HEK293T (cell line): ENCODE measurements at regions not wholly inside any gene's neighbourhood (a gene's known extent, or its start where the extent isn't known, plus 50 kb on each side); places are given as distances from the start of the nearest gene placed in this dataset.

Experiments
- CTCF ChIA-PET: fragments of 350-600 bp; formaldehyde crosslinking; extraction: SDS; loops from one replicate; lab custom pipeline; 2021; ENCODE audit warnings: antibody characterized with exemption, inconsistent platforms; lab: Yijun Ruan, JAX
- POLR2A ChIA-PET: fragments of 350-600 bp; formaldehyde crosslinking; extraction: SDS; loops from one replicate; lab custom pipeline; 2020; ENCODE audit warnings: antibody characterized with exemption, inconsistent platforms; lab: Yijun Ruan, JAX
- DNase-seq: peaks from one replicate; pipeline ENCODE4 v3.0.0; 2012; ENCODE audit warnings: mixed read lengths; ENCODE audit errors: extremely low spot score
- ARNT ChIP-seq: fragments of 450-650 bp; IDR thresholded peaks from 2 replicates; pipeline ENCODE4 v1.6.1; 2017; ENCODE audit warnings: mild to moderate bottlenecking
- BHLHE40 ChIP-seq: fragments of 450-650 bp; IDR thresholded peaks from 2 replicates; pipeline ENCODE4 v1.6.1; 2016; ENCODE audit warnings: mild to moderate bottlenecking, moderate library complexity, borderline replicate concordance
- CTBP1 ChIP-seq: fragments of 450-650 bp; IDR thresholded peaks from 2 replicates; pipeline ENCODE4 v1.6.1; 2016; ENCODE audit warnings: borderline replicate concordance
- ELF4 ChIP-seq: fragments of 450-650 bp; IDR thresholded peaks from 2 replicates; pipeline ENCODE4 v1.6.1; 2017; ENCODE audit warnings: antibody characterized with exemption
- FOXA1 ChIP-seq: fragments of 450-650 bp; IDR thresholded peaks from 2 replicates; pipeline ENCODE4 v1.6.1; 2016; ENCODE audit warnings: mild to moderate bottlenecking
- FOXK2 ChIP-seq: fragments of 450-650 bp; IDR thresholded peaks from 2 replicates; pipeline ENCODE4 v1.6.1; 2016; ENCODE audit warnings: mild to moderate bottlenecking
- FOXM1 ChIP-seq: fragments of 450-650 bp; IDR thresholded peaks from 2 replicates; pipeline ENCODE4 v1.6.1; 2017; ENCODE audit warnings: mild to moderate bottlenecking, borderline replicate concordance
- HDGF ChIP-seq: fragments of 450-650 bp; IDR thresholded peaks from 2 replicates; pipeline ENCODE4 v1.6.1; 2017; ENCODE audit warnings: antibody characterized with exemption, borderline replicate concordance
- L3MBTL2 ChIP-seq: fragments of 450-650 bp; conservative IDR thresholded peaks from 2 replicates; pipeline ENCODE4 v1.6.1; 2016; ENCODE audit warnings: mild to moderate bottlenecking
- LEF1 ChIP-seq: fragments of 450-650 bp; IDR thresholded peaks from 2 replicates; pipeline ENCODE4 v1.6.1; 2017; ENCODE audit warnings: mild to moderate bottlenecking, borderline replicate concordance
- NFRKB ChIP-seq: fragments of 450-650 bp; IDR thresholded peaks from 2 replicates; pipeline ENCODE4 v1.6.1; 2016; ENCODE audit warnings: mild to moderate bottlenecking, moderate library complexity
- PKNOX1 ChIP-seq: fragments of 450-650 bp; IDR thresholded peaks from 2 replicates; pipeline ENCODE4 v1.6.1; 2016
- SP1 ChIP-seq: fragments of 450-650 bp; IDR thresholded peaks from 2 replicates; pipeline ENCODE4 v1.6.1; 2017
- SUZ12 ChIP-seq: fragments of 450-650 bp; IDR thresholded peaks from 2 replicates; pipeline ENCODE4 v1.6.1; 2016; ENCODE audit warnings: mild to moderate bottlenecking
- TARDBP ChIP-seq: fragments of 450-650 bp; IDR thresholded peaks from 2 replicates; pipeline ENCODE4 v1.6.1; 2016
- ZNF384 ChIP-seq: fragments of 450-650 bp; IDR thresholded peaks from 2 replicates; pipeline ENCODE4 v1.6.1; 2016

GRCh38 chr12:91594715-91595114 is 412.1 kb upstream of the DCN start:
- CTCF ChIA-PET, result interaction anchor here (0.6 kb wide), 1 partner anchor 1013 kb away, joined by 3 read pairs; no protein-coding TSS in a partner anchor

DNA sequence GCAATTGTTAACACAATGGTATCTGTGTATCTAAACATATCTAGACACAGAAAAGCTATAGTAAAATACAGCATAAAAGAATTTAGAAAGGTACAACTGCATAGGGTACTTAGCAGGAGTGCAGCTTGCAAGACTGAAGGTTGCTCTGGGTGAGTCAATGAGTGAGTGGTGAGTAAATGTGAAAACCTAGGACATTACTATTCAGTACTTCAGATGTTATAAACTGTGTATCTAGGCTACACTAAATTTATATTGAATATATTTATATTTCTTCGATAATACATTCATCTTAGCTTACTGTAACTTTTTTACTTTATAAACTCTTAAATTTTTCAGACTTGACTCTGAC is 409.0 kb upstream of the DCN start:
- ChIA-PET CTCF (no interaction called here), POLR2A (no interaction called here)
- no peak for TF ChIP-seq ELF4
- no peak for TF ChIP-seq TARDBP
- TF ChIP-seq FOXM1, result no peak
- no peak for TF ChIP-seq BHLHE40
- TF ChIP-seq L3MBTL2, result no peak
- no peak for TF ChIP-seq FOXK2
- no peak for TF ChIP-seq NFRKB
- no peak for TF ChIP-seq CTBP1
- no peak for TF ChIP-seq SP1
- TF ChIP-seq LEF1, result no peak
- no peak for TF ChIP-seq HDGF
- TF ChIP-seq SUZ12, result no peak
- no peak for TF ChIP-seq ZNF384
- no peak for TF ChIP-seq FOXA1
- no peak for TF ChIP-seq PKNOX1
- TF ChIP-seq ARNT, result no peak
- DNase-seq, result no peak

More at GRCh38 chr12:91594715-91595114, 412.1 kb upstream of the DCN start:
- TF ChIP-seq FOXK2 (no peak), FOXA1 (no peak), L3MBTL2 (no peak), TARDBP (no peak), ARNT (no peak), LEF1 (no peak), BHLHE40 (no peak), PKNOX1 (no peak), SUZ12 (no peak), HDGF (no peak), SP1 (no peak), FOXM1 (no peak)
- POLR2A ChIA-PET, result no interaction called here
- no peak for DNase-seq

DNA sequence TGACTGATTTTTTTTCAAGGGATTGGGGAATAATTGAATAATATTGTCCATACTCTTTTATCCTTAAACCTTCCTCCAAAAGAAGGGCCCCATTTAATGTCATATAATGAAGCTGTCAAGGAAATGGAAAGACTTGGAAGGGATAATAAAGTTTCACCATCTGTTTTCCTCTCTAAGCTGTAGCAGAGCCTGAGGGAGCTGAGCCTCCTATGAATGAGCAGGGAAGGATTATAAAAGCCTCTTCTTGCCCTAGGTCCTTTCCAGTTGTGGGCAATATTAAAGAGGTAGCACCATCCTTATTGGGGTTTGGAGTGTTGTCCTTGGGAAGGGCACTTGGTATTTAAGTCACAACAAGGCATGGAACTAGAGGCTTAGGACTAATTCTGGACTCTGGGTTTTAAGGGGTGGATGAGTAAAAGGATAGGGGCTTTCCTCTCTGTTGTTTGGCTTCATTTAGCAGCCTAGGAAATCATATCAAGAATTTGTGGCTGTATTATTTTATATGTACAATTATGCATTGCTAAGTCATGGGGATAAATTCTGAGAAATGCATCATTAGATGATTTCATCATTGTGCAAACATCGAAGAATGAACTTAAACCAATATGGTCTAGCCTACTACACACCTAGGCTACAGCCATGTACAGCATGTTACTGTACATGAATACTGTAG is 408.5 kb upstream of the DCN start:
- ChIA-PET CTCF (no interaction called here), POLR2A (no interaction called here)
- TF ChIP-seq FOXK2, result no peak
- TF ChIP-seq ELF4, result no peak
- TF ChIP-seq HDGF, result no peak
- TF ChIP-seq SP1, result no peak
- TF ChIP-seq FOXM1, result no peak
- TF ChIP-seq CTBP1, result no peak
- no peak for TF ChIP-seq LEF1
- no peak for TF ChIP-seq NFRKB
- no peak for TF ChIP-seq PKNOX1
- TF ChIP-seq BHLHE40, result no peak
- TF ChIP-seq FOXA1, result no peak
- no peak for DNase-seq

DNA sequence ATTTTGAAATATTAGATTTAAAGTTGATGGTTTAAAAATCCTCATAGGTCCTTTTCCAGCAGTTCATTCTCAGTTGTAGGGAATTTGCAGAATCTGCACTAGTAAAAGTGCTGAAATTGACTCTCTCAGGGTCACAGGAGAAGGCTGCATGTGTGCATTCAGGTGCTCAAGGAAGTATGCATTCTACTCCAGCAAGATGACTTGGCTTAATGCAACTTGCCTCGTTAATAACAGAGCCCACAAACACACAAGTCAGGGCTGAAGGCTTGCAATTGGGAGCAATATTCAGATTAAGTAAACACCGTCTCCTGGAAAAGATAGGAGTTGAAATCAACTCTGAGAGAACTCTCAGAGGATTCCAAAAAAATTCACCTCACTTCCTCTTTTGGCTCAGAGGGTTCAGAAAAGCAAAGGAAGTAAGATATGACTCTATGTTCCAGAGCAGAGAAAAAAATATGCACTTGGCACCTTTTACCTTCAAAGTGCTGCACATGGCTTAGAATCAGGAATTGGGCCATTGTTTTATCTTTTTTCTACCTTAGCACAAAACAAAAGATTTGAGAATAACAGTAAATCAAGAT is 406.3 kb upstream of the DCN start:
- POLR2A ChIA-PET, result no interaction called here

More for the DNA sequence above, 406.3 kb upstream of the DCN start:
- DNase-seq, result no peak
- CTCF ChIA-PET, result no interaction called here
- TF ChIP-seq BHLHE40 (no peak), HDGF (no peak), ELF4 (no peak), ZNF384 (no peak), SUZ12 (no peak), SP1 (no peak), FOXA1 (no peak), FOXM1 (no peak), L3MBTL2 (no peak), ARNT (no peak), FOXK2 (no peak), NFRKB (no peak), TARDBP (no peak), LEF1 (no peak), CTBP1 (no peak), PKNOX1 (no peak)
